ENCODE measurements at regions not wholly inside any gene's neighbourhood (a gene's known extent, or its start where the extent isn't known, plus 50 kb on each side); places are given as distances from the start of the nearest gene placed in this dataset.
"Not testable (repeated sequence)": the region's sequence is repeated elsewhere in the genome, so short reads cannot be mapped to it uniquely, and the experiment has no call there.

DNA sequence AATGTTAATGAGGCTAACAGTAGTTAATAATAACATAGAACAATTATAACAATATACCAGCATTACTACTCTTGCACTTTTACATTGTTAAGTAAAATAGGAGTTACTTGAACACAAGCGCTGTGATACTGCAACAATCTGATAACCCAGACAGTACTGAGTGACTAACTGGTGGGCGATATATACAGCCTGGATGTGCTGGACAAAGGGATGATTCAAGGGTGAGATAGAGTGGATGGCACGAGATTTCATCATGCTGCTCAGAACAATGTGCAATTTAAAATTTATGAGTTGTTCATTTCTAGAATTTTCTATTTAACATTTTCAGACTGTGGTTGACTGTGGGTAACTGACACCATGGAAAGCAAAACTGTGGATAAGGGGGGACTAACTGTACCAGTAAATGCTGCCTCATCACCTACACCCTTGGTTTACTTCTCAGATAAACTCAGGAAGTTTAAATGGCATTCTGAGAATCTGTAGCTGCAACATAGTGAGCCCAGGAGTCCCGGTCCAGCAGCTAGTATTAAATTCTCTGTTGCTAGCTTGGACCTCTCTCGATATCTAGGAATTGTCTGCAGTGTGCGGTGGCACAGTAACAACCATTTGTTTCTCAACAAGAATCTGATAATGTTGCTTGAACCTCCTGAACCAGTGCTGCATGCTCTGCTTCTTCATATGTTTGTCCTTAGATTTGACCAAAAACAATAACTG lies 80.9 kb upstream of the SEC22B start:
- H3K56ac ChIP-seq (ENCODE audit: insufficient read length, low read depth, low read length); H3K14ac ChIP-seq (ENCODE audit: insufficient read depth, low read length); H3K9ac ChIP-seq (ENCODE audit: extremely low read depth, insufficient read length, low read length); H3K27ac ChIP-seq (ENCODE audit: insufficient read length, low read depth, low read length); H3K23me2 ChIP-seq (ENCODE audit: insufficient read length, low read depth, low read length, poor library complexity, severe bottlenecking); H3K9me3 ChIP-seq (ENCODE audit: control insufficient read depth, low read depth, low read length); DNase-seq; H3K4me1 Mint-ChIP-seq; H4K8ac ChIP-seq (replicated peaks; ENCODE audit: insufficient read length, low read depth, low read length); H3K27me3 ChIP-seq (ENCODE audit: insufficient read depth, low read length); H3K18ac ChIP-seq (ENCODE audit: insufficient read length, low read depth, low read length); H3T11ph ChIP-seq (ENCODE audit: low read length); H2BK5ac ChIP-seq (ENCODE audit: insufficient read length, low read length); H2AFZ ChIP-seq (ENCODE audit: low read length); H2BK20ac ChIP-seq (ENCODE audit: low read depth, low read length, poor library complexity, severe bottlenecking); H2AK5ac ChIP-seq (ENCODE audit: insufficient read length, low read length); H3K23ac ChIP-seq (ENCODE audit: insufficient read length, low read depth, low read length); H2BK12ac ChIP-seq (ENCODE audit: insufficient read length, low read depth, low read length); H3K4me1 ChIP-seq (ENCODE audit: insufficient read depth, low read length); H2BK15ac ChIP-seq (ENCODE audit: low read depth, low read length); H3K4me3 Mint-ChIP-seq; H4K91ac ChIP-seq (ENCODE audit: insufficient read length, low read depth, low read length); H3K4ac ChIP-seq (ENCODE audit: low read depth, low read length); H4K20me1 ChIP-seq (ENCODE audit: control insufficient read depth, insufficient read depth, insufficient read length); H3K9me3 Mint-ChIP-seq; H3K79me2 ChIP-seq (ENCODE audit: insufficient read depth, low read length); H4K5ac ChIP-seq (ENCODE audit: insufficient read length, low read depth, low read length); H3K36me3 Mint-ChIP-seq (ENCODE audit: insufficient read depth in 1 of 3, low read depth in 3 of 3); H2BK120ac ChIP-seq (ENCODE audit: low read depth, low read length, poor library complexity, severe bottlenecking); H3K79me1 ChIP-seq (ENCODE audit: insufficient read depth, low read depth, low read length, poor library complexity, severe bottlenecking); H3K4me2 ChIP-seq (ENCODE audit: insufficient read depth, insufficient read length, low read length); H3K27me3 Mint-ChIP-seq (ENCODE audit: low read depth); H3K27ac Mint-ChIP-seq: not testable (repeated sequence)
- WGBS (ENCODE audit: extremely low coverage, insufficient read length, low lambda C conversion rate), result no CpG with 5 or more reads among the region's 6 CpGs

DNA sequence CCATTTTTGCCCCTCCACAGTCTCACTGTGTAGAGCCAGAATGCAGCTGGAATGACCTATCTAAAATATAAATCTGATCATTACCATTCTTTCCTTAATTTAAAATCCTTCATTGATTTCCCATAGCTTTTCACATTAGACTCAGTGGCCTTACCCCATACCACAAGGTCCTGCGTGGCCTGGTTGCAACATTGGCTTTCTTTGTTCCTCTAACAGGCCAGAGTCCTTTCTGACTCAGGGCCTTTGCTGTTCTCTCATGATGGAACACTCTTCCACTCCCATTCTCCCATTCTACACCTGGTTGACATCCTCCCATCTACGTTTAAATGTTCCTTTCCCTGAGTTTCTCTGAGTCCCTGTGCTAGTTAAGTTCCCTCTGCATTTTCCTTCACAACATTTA lies 74.4 kb upstream of the SEC22B start:
- not testable (repeated sequence) for H3K36me3 Mint-ChIP-seq (ENCODE audit: insufficient read depth in 1 of 3, low read depth in 3 of 3)

More for the DNA sequence above, 74.4 kb upstream of the SEC22B start:
- not testable (repeated sequence) for H3K27ac Mint-ChIP-seq; H2AK5ac ChIP-seq (ENCODE audit: insufficient read length, low read length); H2BK120ac ChIP-seq (ENCODE audit: low read depth, low read length, poor library complexity, severe bottlenecking); H2BK5ac ChIP-seq (ENCODE audit: insufficient read length, low read length); H3K9me3 Mint-ChIP-seq; H2BK20ac ChIP-seq (ENCODE audit: low read depth, low read length, poor library complexity, severe bottlenecking); H2BK12ac ChIP-seq (ENCODE audit: insufficient read length, low read depth, low read length); H3K23ac ChIP-seq (ENCODE audit: insufficient read length, low read depth, low read length); H4K91ac ChIP-seq (ENCODE audit: insufficient read length, low read depth, low read length); H3K4me2 ChIP-seq (ENCODE audit: insufficient read depth, insufficient read length, low read length); H2BK15ac ChIP-seq (ENCODE audit: low read depth, low read length); H3K9me3 ChIP-seq (ENCODE audit: control insufficient read depth, low read depth, low read length); H3K27ac ChIP-seq (ENCODE audit: insufficient read length, low read depth, low read length); H3K27me3 ChIP-seq (ENCODE audit: insufficient read depth, low read length); H3K4ac ChIP-seq (ENCODE audit: low read depth, low read length); H4K5ac ChIP-seq (ENCODE audit: insufficient read length, low read depth, low read length); H3K4me3 Mint-ChIP-seq; H4K8ac ChIP-seq (replicated peaks; ENCODE audit: insufficient read length, low read depth, low read length); H4K20me1 ChIP-seq (ENCODE audit: control insufficient read depth, insufficient read depth, insufficient read length); H3K14ac ChIP-seq (ENCODE audit: insufficient read depth, low read length); H3K79me2 ChIP-seq (ENCODE audit: insufficient read depth, low read length); H3K79me1 ChIP-seq (ENCODE audit: insufficient read depth, low read depth, low read length, poor library complexity, severe bottlenecking); H3K18ac ChIP-seq (ENCODE audit: insufficient read length, low read depth, low read length); H3T11ph ChIP-seq (ENCODE audit: low read length); H3K4me1 ChIP-seq (ENCODE audit: insufficient read depth, low read length); H3K56ac ChIP-seq (ENCODE audit: insufficient read length, low read depth, low read length); H2AFZ ChIP-seq (ENCODE audit: low read length); H3K23me2 ChIP-seq (ENCODE audit: insufficient read length, low read depth, low read length, poor library complexity, severe bottlenecking); H3K4me1 Mint-ChIP-seq; DNase-seq; H3K27me3 Mint-ChIP-seq (ENCODE audit: low read depth); H3K9ac ChIP-seq (ENCODE audit: extremely low read depth, insufficient read length, low read length)
- no CpG with 5 or more reads among the region's 2 CpGs for WGBS (ENCODE audit: extremely low coverage, insufficient read length, low lambda C conversion rate)

Measured in H9 (cell line).